GM13976 (cell line): ENCODE measurements at regions not wholly inside any gene's neighbourhood (a gene's known extent, or its start where the extent isn't known, plus 50 kb on each side); places are given as distances from the start of the nearest gene placed in this dataset.

Experiments used
- DNase-seq: peaks from one replicate; pipeline ENCODE4 v3.0.0; 2012; ENCODE audit warnings: low spot score
- CTCF ChIP-seq: IDR thresholded peaks from 2 replicates; pipeline ENCODE4 v1.5.1; 2012; ENCODE audit warnings: borderline replicate concordance, mild to moderate bottlenecking; ENCODE audit not compliant: insufficient read depth; ENCODE audit errors: extremely low read depth, missing control alignments, control extremely low read depth
- in situ Hi-C: fragments of 300-500 bp; cut with MboI; formaldehyde crosslinking; loops from one replicate; pipeline ENCODE4 v1.12.0; 2022; ENCODE audit warnings: low sequenced_read_pairs, mixed read lengths, inconsistent platforms; ENCODE audit not compliant: unreplicated experiment

- no peak for DNase-seq
- TF ChIP-seq CTCF, result no peak
- in situ Hi-C loops, result no loop called here
Measured at GRCh38 chr7:67462781-67463191, 466.2 kb downstream of the TYW1 start.

- TF ChIP-seq CTCF, result no peak
- in situ Hi-C loops, result no loop called here
- DNase-seq, result no peak
Measured at GRCh38 chr7:67463316-67463715, 466.7 kb downstream of the TYW1 start.

- no peak for DNase-seq
- no peak for TF ChIP-seq CTCF
- in situ Hi-C loops, result no loop called here
Measured at GRCh38 chr7:67463983-67464382, 467.4 kb downstream of the TYW1 start.

- in situ Hi-C loops, result no loop called here
- DNase-seq, result no peak
- TF ChIP-seq CTCF, result no peak
Measured at GRCh38 chr7:67466109-67466508, 469.5 kb downstream of the TYW1 start.

GRCh38 chr7:67470256-67470751, 473.7 kb downstream of the TYW1 start:
- no peak for DNase-seq
- TF ChIP-seq CTCF, result no peak
- in situ Hi-C loops, result no loop called here

- in situ Hi-C loops, result no loop called here
- TF ChIP-seq CTCF, result no peak
- DNase-seq, result no peak
Measured at GRCh38 chr7:67475293-67475692, 478.7 kb downstream of the TYW1 start.

- DNase-seq, result no peak
- TF ChIP-seq CTCF, result no peak
- in situ Hi-C loops, result no loop called here
Measured at GRCh38 chr7:67478066-67478465, 481.4 kb downstream of the TYW1 start.
